Liver (tissue), 8 donors: ENCODE measurements at regions not wholly inside any gene's neighbourhood (a gene's known extent, or its start where the extent isn't known, plus 50 kb on each side); places are given as distances from the start of the nearest gene placed in this dataset.

ENCODE experiments used
- DNase-seq: peaks from one replicate; pipeline ENCODE4 v3.0.0-alpha.2; 2017; ENCODE audit warnings: low spot score
- H3K27ac ChIP-seq, 2 donors: one replicate each; pipeline ENCODE4 v1.7.0; 2013; ENCODE audit warnings: inconsistent platforms in 2 of 2, low read length in 2 of 2, control low read depth in 1 of 2, low read depth in 1 of 2, mild to moderate bottlenecking in 1 of 2
- H3K27me3 ChIP-seq, 4 donors: one replicate each; pipeline versions ENCODE4 v1.6.1 to v1.7.0; 2013; ENCODE audit warnings: low read length in 3 of 4, inconsistent platforms in 1 of 4, mild to moderate bottlenecking in 1 of 4, moderate library complexity in 1 of 4; ENCODE audit not compliant: control insufficient read depth in 4 of 4, insufficient read depth in 4 of 4
- H3K36me3 ChIP-seq, 4 donors: one replicate each; pipeline versions ENCODE4 v1.6.1 to v1.7.0; 2013; ENCODE audit warnings: low read length in 3 of 4, mild to moderate bottlenecking in 3 of 4, low read depth in 1 of 4, moderate library complexity in 1 of 4; ENCODE audit not compliant: control insufficient read depth in 4 of 4, insufficient read depth in 3 of 4
- H3K4me1 ChIP-seq, 4 donors: one replicate each; pipeline versions ENCODE4 v1.6.1 to v1.7.0; 2013; ENCODE audit warnings: low read length in 3 of 4, mild to moderate bottlenecking in 3 of 4, moderate library complexity in 1 of 4; ENCODE audit not compliant: control insufficient read depth in 4 of 4, insufficient read depth in 4 of 4
- H3K4me3 ChIP-seq, 3 donors: one replicate each; pipeline versions ENCODE4 v1.6.1 to v1.7.0; 2013; ENCODE audit warnings: low read length in 3 of 3, control low read depth in 1 of 3, low read depth in 1 of 3, mild to moderate bottlenecking in 1 of 3
- H3K9ac ChIP-seq, 2 donors: one replicate each; pipeline ENCODE4 v1.7.0; 2013; ENCODE audit warnings: low read length in 2 of 2, mild to moderate bottlenecking in 2 of 2, moderate library complexity in 2 of 2, control low read depth in 1 of 2, low read depth in 1 of 2
- H3K9me3 ChIP-seq, 4 donors: one replicate each; pipeline versions ENCODE4 v1.6.1 to v1.7.0; 2013; ENCODE audit warnings: low read length in 3 of 4; ENCODE audit not compliant: control insufficient read depth in 4 of 4
- CTCF ChIP-seq: fragments of 150-350 bp; IDR thresholded peaks from 2 replicates; pipeline ENCODE4 v1.5.1; 2017; ENCODE audit warnings: improper control_type of control experiment, low read depth, low read length; ENCODE audit not compliant: missing input control
- EGR1 ChIP-seq, 2 donors: IDR thresholded peaks; 2 replicates each; pipeline ENCODE4 v1.6.1; 2016 to 2018; ENCODE audit warnings: antibody characterized with exemption in 2 of 2, low read depth in 2 of 2
- FOXA2 ChIP-seq: IDR thresholded peaks from 2 replicates; pipeline ENCODE4 v1.6.1; 2016; ENCODE audit warnings: antibody characterized with exemption
- HNF4A ChIP-seq, 2 donors: conservative IDR thresholded peaks; 2 replicates each; pipeline ENCODE4 v1.6.1; 2016; ENCODE audit warnings: antibody characterized with exemption in 2 of 2, mild to moderate bottlenecking in 2 of 2
- NR2F2 ChIP-seq: IDR thresholded peaks from 2 replicates; pipeline ENCODE4 v1.6.1; 2016; ENCODE audit warnings: antibody characterized with exemption
- REST ChIP-seq: IDR thresholded peaks from 2 replicates; pipeline ENCODE4 v1.6.1; 2016; ENCODE audit warnings: antibody characterized with exemption, mild to moderate bottlenecking
- RXRA ChIP-seq, 2 donors: IDR thresholded peaks; 2 replicates each; pipeline ENCODE4 v1.6.1; 2017 to 2018; ENCODE audit warnings: antibody characterized with exemption in 2 of 2, mild to moderate bottlenecking in 1 of 2
- TAF1 ChIP-seq: conservative IDR thresholded peaks from 2 replicates; pipeline ENCODE4 v1.6.1; 2016; ENCODE audit warnings: antibody characterized with exemption, mild to moderate bottlenecking
- YY1 ChIP-seq: IDR thresholded peaks from 2 replicates; pipeline ENCODE4 v1.6.1; 2016; ENCODE audit warnings: antibody characterized with exemption, mild to moderate bottlenecking
- ZBTB33 ChIP-seq: IDR thresholded peaks from 2 replicates; pipeline ENCODE4 v1.6.1; 2016; ENCODE audit warnings: antibody characterized with exemption
- WGBS: extraction: QIAGEN DNeasy Blood & Tissue Kit; methylation state at CpG from one replicate; pipeline ENCODE4 v1.1.7; 2013; 5-methylcytosine and 5-hydroxymethylcytosine counted together
- donor health status: healthy.
- donor health status: healthy.
- donor health status: healthy.
- donor health status: healthy.
- donor health status: healthy.

- Histone ChIP-seq H3K4me3 (no peak overlapping the region), H3K27ac (no peak overlapping the region), H3K4me1 (no peaks in the 10 kb centered on the region), H3K9ac (no peak overlapping the region), H3K36me3 (no peaks in the 10 kb centered on the region), H3K9me3 (no peaks in the 10 kb centered on the region), H3K27me3 (no peaks in the 10 kb centered on the region)
- WGBS = 89% methylated on average over 1 of the region's 1 CpG
- no peak for DNase-seq
- TF ChIP-seq FOXA2 = no peak
- no peak for TF ChIP-seq TAF1
- no peak for TF ChIP-seq EGR1 (IDR thresholded peaks at IDR 0.05; ENCODE audit: low read depth in 2 of 2)
- TF ChIP-seq ZBTB33 = no peak
- TF ChIP-seq CTCF = no peak
These were observed 406.5 kb upstream of the THBS1 start for GRCh38 chr15:39174332-39174731.

- no peak overlapping the region for H3K27ac ChIP-seq
- H3K9me3 ChIP-seq = no peaks in the 10 kb centered on the region
- H3K4me1 ChIP-seq = no peaks in the 10 kb centered on the region
- H3K27me3 ChIP-seq = no peaks in the 10 kb centered on the region
- WGBS = 48% methylated on average over 3 of the region's 3 CpGs
- DNase-seq = no peak
- no peak overlapping the region for H3K9ac ChIP-seq
- no peak overlapping the region for H3K4me3 ChIP-seq
- no peaks in the 10 kb centered on the region for H3K36me3 ChIP-seq
- TF ChIP-seq FOXA2 (no peak), HNF4A (conservative IDR thresholded peaks at IDR 0.05) (peak; percentile 29 to 54), EGR1 (IDR thresholded peaks at IDR 0.05; ENCODE audit: low read depth in 2 of 2) (no peak), REST (no peak), RXRA (IDR thresholded peaks at IDR 0.05) (no peak), NR2F2 (no peak)
These were observed 404.8 kb upstream of the THBS1 start for GRCh38 chr15:39176030-39176429.

GRCh38 chr15:39177561-39177960, 403.3 kb upstream of the THBS1 start:
- 76% methylated on average over 4 of the region's 4 CpGs for WGBS
- Histone ChIP-seq H3K36me3 (no peaks in the 10 kb centered on the region), H3K27me3 (no peaks in the 10 kb centered on the region), H3K9ac (no peak overlapping the region), H3K27ac (no peak overlapping the region), H3K9me3 (no peaks in the 10 kb centered on the region), H3K4me1 (no peaks in the 10 kb centered on the region), H3K4me3 (no peak overlapping the region)
- TF ChIP-seq YY1 = no peak
- no peak for DNase-seq
